B cell (primary cell): ENCODE measurements at regions not wholly inside any gene's neighbourhood (a gene's known extent, or its start where the extent isn't known, plus 50 kb on each side); places are given as distances from the start of the nearest gene placed in this dataset.

Experiments
- ATAC-seq: fragments of 200-7000 bp; cut with Tn5 transposase; one replicate; pipeline ENCODE4 v1.10.0; 2021; ENCODE audit warnings: low read depth, mild to moderate bottlenecking, moderate number of reproducible peaks, moderate library complexity
- CTCF ChIA-PET: fragments of 350-600 bp; sonication (Branson Sonifier 250); formaldehyde crosslinking; loops from one replicate; lab custom pipeline; 2021; ENCODE audit warnings: antibody characterized with exemption, inconsistent platforms; lab: Charles Lee
- POLR2A ChIA-PET: fragments of 350-600 bp; sonication (Branson Sonifier 250); formaldehyde crosslinking; loops from one replicate; lab custom pipeline; 2021; ENCODE audit warnings: antibody characterized with exemption; lab: Charles Lee
- DNase-seq: peaks from one replicate; pipeline ENCODE4 v3.0.0; 2013
- H2AFZ ChIP-seq: 2 replicates; pipeline ENCODE4 v1.6.1; 2012; ENCODE audit warnings: mild to moderate bottlenecking, low read depth, low read length; ENCODE audit not compliant: insufficient read depth, poor library complexity, severe bottlenecking
- H3K27ac ChIP-seq, 2 donors: 1 replicate in 1 of 2; 2 replicates in 1 of 2; pipeline ENCODE4 v1.5.1; 2012 to 2013; ENCODE audit warnings: low read length in 2 of 2, mild to moderate bottlenecking in 2 of 2, moderate library complexity in 1 of 2
- H3K27me3 ChIP-seq, 4 experiments: fragments of 200-600 bp in 1 of 4; sonication (generic) in 1 of 4; replicated peaks in 1 of 4; 1 replicate in 2 of 4; 2 replicates in 2 of 4; pipeline versions ENCODE4 v1.6.1 to v1.7.0; 2013 to 2016; ENCODE audit warnings: low read length in 3 of 4, mild to moderate bottlenecking in 2 of 4, mixed read lengths in 1 of 4, moderate library complexity in 1 of 4; ENCODE audit not compliant: insufficient read depth in 4 of 4, control insufficient read depth in 3 of 4; ENCODE audit errors: control extremely low read depth in 1 of 4
- H3K36me3 ChIP-seq, 2 experiments: replicated peaks in 1 of 2; 1 replicate in 1 of 2; 2 replicates in 1 of 2; pipeline versions ENCODE4 v1.6.1 to v1.7.1; 2013; ENCODE audit warnings: low read length in 1 of 2; ENCODE audit not compliant: insufficient read depth in 2 of 2, control insufficient read depth in 1 of 2; ENCODE audit errors: control extremely low read depth in 1 of 2, extremely low read depth in 1 of 2
- H3K4me1 ChIP-seq, 2 donors: fragments of 200-600 bp in 1 of 2; sonication (generic) in 1 of 2; 1 replicate in 1 of 2; 2 replicates in 1 of 2; pipeline versions ENCODE4 v1.5.1 to v1.6.1; 2013 to 2017; ENCODE audit warnings: low read length in 2 of 2; ENCODE audit not compliant: control insufficient read depth in 2 of 2, insufficient read depth in 2 of 2
- H3K4me2 ChIP-seq: replicated peaks from 2 replicates; pipeline ENCODE3; 2012; ENCODE audit warnings: mild to moderate bottlenecking, low read depth, low read length; ENCODE audit not compliant: poor library complexity, severe bottlenecking
- H3K4me3 ChIP-seq, 5 experiments: fragments of 200-600 bp in 1 of 5; sonication (generic) in 1 of 5; 1 replicate in 3 of 5; 2 replicates in 2 of 5; pipeline versions ENCODE4 v1.5.1 to v1.7.0; 2011 to 2016; ENCODE audit warnings: low read length in 4 of 5, mild to moderate bottlenecking in 4 of 5, low read depth in 2 of 5, control low read depth in 1 of 5, moderate library complexity in 1 of 5; ENCODE audit not compliant: insufficient read depth in 1 of 5; ENCODE audit errors: control extremely low read depth in 1 of 5, extremely low read depth in 1 of 5
- H3K79me2 ChIP-seq: fragments of 200-600 bp; sonication (generic); one replicate; pipeline ENCODE4 v1.6.0; 2016; ENCODE audit warnings: low read length; ENCODE audit not compliant: control insufficient read depth, insufficient read depth
- H3K9ac ChIP-seq: fragments of 200-600 bp; sonication (generic); 2 replicates; pipeline ENCODE4 v1.6.1; 2017; ENCODE audit warnings: mild to moderate bottlenecking, low read length, moderate library complexity
- H3K9me3 ChIP-seq, 3 donors: one replicate each; pipeline versions ENCODE4 v1.6.1 to v1.7.1; 2013; ENCODE audit warnings: low read length in 2 of 3; ENCODE audit not compliant: control insufficient read depth in 2 of 3, insufficient read depth in 1 of 3; ENCODE audit errors: control extremely low read depth in 1 of 3
- H4K20me1 ChIP-seq: 2 replicates; pipeline ENCODE4 v1.6.0; 2012; ENCODE audit warnings: mild to moderate bottlenecking, low read length; ENCODE audit not compliant: insufficient read depth, control insufficient read depth, poor library complexity, severe bottlenecking
- H3K27ac Mint-ChIP-seq: one replicate; pipeline ENCODE4 v1.8.0; 2021; ENCODE audit warnings: mixed read lengths
- H3K27me3 Mint-ChIP-seq: one replicate; pipeline ENCODE4 v1.8.0; 2021; ENCODE audit warnings: mixed read lengths
- H3K4me1 Mint-ChIP-seq: one replicate; pipeline ENCODE4 v1.8.0; 2021; ENCODE audit warnings: mixed read lengths
- H3K4me3 Mint-ChIP-seq: one replicate; pipeline ENCODE4 v1.8.0; 2021; ENCODE audit warnings: mixed read lengths
- H3K9me3 Mint-ChIP-seq: one replicate; pipeline ENCODE4 v1.8.0; 2022; ENCODE audit warnings: mixed read lengths; ENCODE audit not compliant: insufficient read depth
- EZH2 ChIP-seq: IDR thresholded peaks from 2 replicates; pipeline ENCODE4 v1.6.1; 2012; ENCODE audit warnings: borderline replicate concordance, low read depth, mild to moderate bottlenecking, moderate library complexity, low read length; ENCODE audit not compliant: insufficient read depth, poor library complexity, severe bottlenecking
- WGBS: methylation state at CpG from one replicate; pipeline ENCODE4 v1.1.5; 2013; ENCODE audit warnings: missing lambda C conversion rate; ENCODE audit not compliant: insufficient coverage; 5-methylcytosine and 5-hydroxymethylcytosine counted together
- intact Hi-C: fragments of 100-400 bp; cut with micrococcal nuclease; formaldehyde crosslinking; loops from one replicate; pipeline ENCODE4 v1.10.0; 2022
- TF ChIP-seq, protein P1 (sequence below): fragments of 200-600 bp; IDR thresholded peaks from one replicate; pipeline ENCODE4 v1.8.0; 2022; ENCODE audit warnings: antibody characterized with exemption, mild to moderate bottlenecking

DNA sequence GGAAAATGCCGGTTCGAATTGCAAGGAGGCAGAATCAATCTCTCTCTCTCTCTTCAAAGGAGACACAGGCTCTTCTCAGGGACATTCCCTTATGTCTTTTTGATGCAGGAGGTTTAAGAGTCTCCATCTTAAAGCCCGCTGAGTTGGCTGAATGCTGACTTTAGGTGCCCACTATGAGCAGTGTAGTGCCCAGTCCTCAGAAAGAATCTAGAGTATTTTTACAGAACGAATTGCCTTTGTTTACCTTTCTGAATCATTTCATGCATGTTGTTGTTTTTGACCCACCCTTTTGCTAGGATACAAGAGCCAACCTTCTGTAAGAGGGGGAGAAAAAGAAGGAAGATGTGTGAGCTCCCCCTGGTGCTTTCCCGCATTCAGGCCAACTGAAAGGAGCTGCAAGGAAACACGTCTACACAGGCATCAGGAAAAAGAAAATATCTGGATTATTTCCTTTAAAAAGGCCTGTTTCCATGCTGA, 193.5 kb upstream of the TCF4 start:
- POLR2A ChIA-PET, result no interaction called here
- Histone ChIP-seq H3K79me2 (no peaks in the 10 kb centered on the region), H3K27me3 (peaks cover 0 to 4% (median 0%) of the 10 kb centered on the region in 4 experiments), H4K20me1 (no peaks in the 10 kb centered on the region), H2AFZ (no peak overlapping the region), H3K4me2 (no peak overlapping the region), H3K4me3 (no peak overlapping the region), H3K4me1 (peaks cover 19 to 27% of the 10 kb centered on the region in 2 donors), H3K36me3 (no peaks in the 10 kb centered on the region), H3K9me3 (no peaks in the 10 kb centered on the region), H3K27ac (peak overlapping the region in 1 of 2 donors; percentile 71), H3K9ac (no peak overlapping the region)
- Mint-ChIP-seq H3K27ac (peak overlapping the region; percentile 95), H3K9me3 (no peaks in the 10 kb centered on the region), H3K4me1 (peaks cover 36% of the 10 kb centered on the region), H3K27me3 (peaks cover 11% of the 10 kb centered on the region), H3K4me3 (peak overlapping the region; percentile 87)
- DNase-seq (peak; percentile 23), ATAC-seq (no peak)
- CTCF ChIA-PET, result interaction anchor here (1.0 kb wide), 1 partner anchor 366 kb away, joined by 4 read pairs; no protein-coding TSS in a partner anchor
- TF ChIP-seq, protein P1, sequence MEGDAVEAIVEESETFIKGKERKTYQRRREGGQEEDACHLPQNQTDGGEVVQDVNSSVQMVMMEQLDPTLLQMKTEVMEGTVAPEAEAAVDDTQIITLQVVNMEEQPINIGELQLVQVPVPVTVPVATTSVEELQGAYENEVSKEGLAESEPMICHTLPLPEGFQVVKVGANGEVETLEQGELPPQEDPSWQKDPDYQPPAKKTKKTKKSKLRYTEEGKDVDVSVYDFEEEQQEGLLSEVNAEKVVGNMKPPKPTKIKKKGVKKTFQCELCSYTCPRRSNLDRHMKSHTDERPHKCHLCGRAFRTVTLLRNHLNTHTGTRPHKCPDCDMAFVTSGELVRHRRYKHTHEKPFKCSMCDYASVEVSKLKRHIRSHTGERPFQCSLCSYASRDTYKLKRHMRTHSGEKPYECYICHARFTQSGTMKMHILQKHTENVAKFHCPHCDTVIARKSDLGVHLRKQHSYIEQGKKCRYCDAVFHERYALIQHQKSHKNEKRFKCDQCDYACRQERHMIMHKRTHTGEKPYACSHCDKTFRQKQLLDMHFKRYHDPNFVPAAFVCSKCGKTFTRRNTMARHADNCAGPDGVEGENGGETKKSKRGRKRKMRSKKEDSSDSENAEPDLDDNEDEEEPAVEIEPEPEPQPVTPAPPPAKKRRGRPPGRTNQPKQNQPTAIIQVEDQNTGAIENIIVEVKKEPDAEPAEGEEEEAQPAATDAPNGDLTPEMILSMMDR, result no peak
- TF ChIP-seq EZH2, result no peak
- intact Hi-C loops, result loop anchor here (2.0 kb wide), 1 partner anchor 367 kb away; no protein-coding TSS in a partner anchor
- 80% methylated on average over 4 of the region's 6 CpGs for WGBS

DNA sequence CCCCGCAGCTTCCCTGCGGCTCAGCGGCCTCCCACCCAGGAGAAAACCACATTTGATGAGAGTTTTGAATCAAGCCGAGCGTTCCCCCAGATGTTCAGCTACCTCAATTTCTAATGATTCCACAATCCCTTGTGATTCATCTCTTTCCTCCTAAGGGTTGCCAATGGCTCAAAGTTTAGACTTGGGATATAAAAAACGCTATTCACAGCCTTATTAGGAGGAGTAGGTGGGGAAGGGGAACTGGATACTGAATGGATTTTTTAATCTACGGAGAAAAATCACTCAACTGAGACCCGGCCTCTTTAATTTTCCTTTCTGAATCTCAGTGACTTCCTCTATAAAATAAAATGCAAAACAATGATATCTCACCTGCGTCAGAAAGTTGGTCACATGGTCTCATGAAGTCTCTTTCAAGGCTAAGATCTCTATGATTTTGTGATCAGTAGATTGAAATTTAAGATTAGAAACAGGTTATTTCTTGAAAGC, 192.6 kb upstream of the TCF4 start:
- Mint-ChIP-seq H3K9me3 (no peaks in the 10 kb centered on the region), H3K4me1 (peaks cover 36% of the 10 kb centered on the region), H3K27me3 (peaks cover 14% of the 10 kb centered on the region), H3K27ac (peak overlapping the region; percentile 95), H3K4me3 (peak overlapping the region; percentile 87)
- peak; percentile 60 for ATAC-seq
- DNase-seq, result peak; percentile 86
- no peak for TF ChIP-seq EZH2
- TF ChIP-seq, protein P1, result no peak
- POLR2A ChIA-PET, result interaction anchor here (0.6 to 0.7 kb wide), 2 partner anchors 192 to 870 kb away, joined by 3 read pairs; partner anchors contain the start of gene WDR7
- Histone ChIP-seq H3K4me3 (peak overlapping the region; percentile 55 to 94 (median 68)), H3K9me3 (no peaks in the 10 kb centered on the region), H3K4me2 (peak overlapping the region; percentile 96), H3K79me2 (no peaks in the 10 kb centered on the region), H3K27ac (peak overlapping the region; percentile 65 to 71), H4K20me1 (no peaks in the 10 kb centered on the region), H3K4me1 (peaks cover 19 to 27% of the 10 kb centered on the region in 2 donors), H3K36me3 (no peaks in the 10 kb centered on the region), H3K9ac (peak overlapping the region; percentile 80), H2AFZ (peak overlapping the region; percentile 83), H3K27me3 (peaks cover 0 to 4% (median 0%) of the 10 kb centered on the region in 4 experiments)
- CTCF ChIA-PET, result interaction anchor here (2.4 kb wide), 1 partner anchor 365 kb away, joined by 16 read pairs; no protein-coding TSS in a partner anchor
- intact Hi-C loops, result loop anchor here (1.0 to 2.0 kb wide), 2 partner anchors 191 to 366 kb away; no protein-coding TSS in a partner anchor
- WGBS, result 0% methylated on average over 3 of the region's 9 CpGs
